ENCODE measurements at regions not wholly inside any gene's neighbourhood (a gene's known extent, or its start where the extent isn't known, plus 50 kb on each side); places are given as distances from the start of the nearest gene placed in this dataset.
"Not testable (repeated sequence)": the region's sequence is repeated elsewhere in the genome, so short reads cannot be mapped to it uniquely, and the experiment has no call there.

GRCh38 chr1:79894129-79894528 lies 887.6 kb upstream of the ADGRL4 start:
- not testable (repeated sequence) for TF ChIP-seq CTCF, POLR2A (IDR thresholded peaks at IDR 0.05)

All from adrenal gland (tissue), 5 donors.